GM12878 (cell line): ENCODE measurements at regions not wholly inside any gene's neighbourhood (a gene's known extent, or its start where the extent isn't known, plus 50 kb on each side); places are given as distances from the start of the nearest gene placed in this dataset.

Source experiments
- ATF2 ChIP-seq: IDR thresholded peaks from 2 replicates; pipeline ENCODE4 v1.6.1; 2012; ENCODE audit warnings: low read length, inconsistent platforms
- CTCF ChIP-seq, 3 experiments: IDR thresholded peaks in 2 of 3; conservative IDR thresholded peaks in 1 of 3; 2 replicates each; pipeline ENCODE4 v1.5.1; 2011; ENCODE audit warnings: low read depth in 3 of 3, low read length in 3 of 3, mild to moderate bottlenecking in 3 of 3, control low read depth in 2 of 3, moderate library complexity in 2 of 3, inconsistent platforms in 1 of 3, mixed read lengths in 1 of 3; ENCODE audit not compliant: control insufficient read depth in 2 of 3, insufficient read depth in 1 of 3; ENCODE audit errors: extremely low read depth in 1 of 3
- FOXM1 ChIP-seq: IDR thresholded peaks from 2 replicates; pipeline ENCODE4 v1.6.1; 2012; ENCODE audit warnings: low read depth, mild to moderate bottlenecking, inconsistent platforms, low read length, moderate library complexity
- PBX3 ChIP-seq: IDR thresholded peaks from 2 replicates; pipeline ENCODE4 v1.6.1; 2011; ENCODE audit warnings: mild to moderate bottlenecking, low read depth, low read length, moderate library complexity; ENCODE audit not compliant: insufficient replicate concordance
- POLR2A ChIP-seq: IDR thresholded peaks from 2 replicates; pipeline ENCODE4 v1.6.1; 2011; ENCODE audit warnings: low read depth, mild to moderate bottlenecking, low read length
- POLR2AphosphoS5 ChIP-seq: IDR thresholded peaks from 2 replicates; pipeline ENCODE4 v1.6.1; 2011; ENCODE audit warnings: mild to moderate bottlenecking, low read length, inconsistent platforms
- RBBP5 ChIP-seq: fragments of 200-600 bp; sonication (generic); conservative IDR thresholded peaks from 2 replicates; pipeline ENCODE4 v1.6.1; 2016
- RFX5 ChIP-seq: IDR thresholded peaks from 2 replicates; pipeline ENCODE4 v1.6.1; 2011; ENCODE audit warnings: low read depth, low read length, improper control_type of control experiment
- SREBF1 ChIP-seq: IDR thresholded peaks from 2 replicates; pipeline ENCODE4 v1.6.1; 2012; ENCODE audit warnings: mild to moderate bottlenecking, low read length
- YY1 ChIP-seq: IDR thresholded peaks from 2 replicates; pipeline ENCODE4 v1.6.1; 2011; ENCODE audit warnings: low read depth, mild to moderate bottlenecking, low read length
- ZBTB40 ChIP-seq: fragments of 450-650 bp; IDR thresholded peaks from 2 replicates; pipeline ENCODE4 v1.6.1; 2016; ENCODE audit warnings: mild to moderate bottlenecking, moderate library complexity, borderline replicate concordance

GRCh38 chr14:38139926-38140325, 67.8 kb upstream of the SSTR1 start:
- TF ChIP-seq POLR2A = no peak
- TF ChIP-seq RFX5 = no peak
- no peak for TF ChIP-seq POLR2AphosphoS5
- TF ChIP-seq CTCF (IDR thresholded peaks at IDR 0.05 in 2 of 3, conservative IDR thresholded peaks at IDR 0.05 in 1 of 3; ENCODE audit: control insufficient read depth in 2 of 3, extremely low read depth in 1 of 3, insufficient read depth in 1 of 3, low read depth in 3 of 3, low read length in 3 of 3) = no peak
- no peak for TF ChIP-seq ZBTB40
- TF ChIP-seq SREBF1 = no peak
- TF ChIP-seq RBBP5 = no peak
- TF ChIP-seq YY1 = no peak
- no peak for TF ChIP-seq FOXM1
- TF ChIP-seq ATF2 = no peak
- no peak for TF ChIP-seq PBX3
